ENCODE measurements at regions not wholly inside any gene's neighbourhood (a gene's known extent, or its start where the extent isn't known, plus 50 kb on each side); places are given as distances from the start of the nearest gene placed in this dataset.

- Histone ChIP-seq H3K27me3 (ENCODE audit: insufficient read depth, low read length, poor library complexity, severe bottlenecking) (no peaks in the 10 kb centered on the region), H3K9me2 (replicated peaks; ENCODE audit: low read depth, low read length) (no peaks in the 10 kb centered on the region), H3K79me2 (ENCODE audit: insufficient read depth, low read length) (no peaks in the 10 kb centered on the region), H3F3A (ENCODE audit: low read depth) (no peaks in the 10 kb centered on the region), H3K36me3 (ENCODE audit: insufficient read depth, low read length) (no peaks in the 10 kb centered on the region), H3K9me3 (ENCODE audit: insufficient read depth, low read depth, low read length) (no peaks in the 10 kb centered on the region), H2AFZ (ENCODE audit: low read length) (no peak overlapping the region), H3K4me2 (ENCODE audit: low read depth, low read length, poor library complexity, severe bottlenecking) (no peak overlapping the region), H3K4me1 (ENCODE audit: insufficient read depth, low read length, poor library complexity, severe bottlenecking) (no peaks in the 10 kb centered on the region), H3K9ac (ENCODE audit: low read depth, low read length, poor library complexity, severe bottlenecking) (no peak overlapping the region), H4K20me1 (ENCODE audit: insufficient read depth, low read length, poor library complexity, severe bottlenecking) (no peaks in the 10 kb centered on the region), H3K4me3 (ENCODE audit: low read length, poor library complexity, severe bottlenecking) (no peak overlapping the region)
- TF ChIP-seq CTCF (conservative IDR thresholded peaks at IDR 0.05; ENCODE audit: low read length) (no peak), EZH2phosphoT487 (IDR thresholded peaks at IDR 0.05; ENCODE audit: borderline replicate concordance) (no peak)
These were observed 61.9 kb upstream of the GJA5 start for GRCh38 chr1:147822292-147822691.

- Histone ChIP-seq H4K20me1 (ENCODE audit: insufficient read depth, low read length, poor library complexity, severe bottlenecking) (no peaks in the 10 kb centered on the region), H3K4me2 (ENCODE audit: low read depth, low read length, poor library complexity, severe bottlenecking) (no peak overlapping the region), H3K79me2 (ENCODE audit: insufficient read depth, low read length) (no peaks in the 10 kb centered on the region), H3K4me3 (ENCODE audit: low read length, poor library complexity, severe bottlenecking) (no peak overlapping the region), H2AFZ (ENCODE audit: low read length) (no peak overlapping the region), H3K36me3 (ENCODE audit: insufficient read depth, low read length) (no peaks in the 10 kb centered on the region), H3K9me3 (ENCODE audit: insufficient read depth, low read depth, low read length) (no peaks in the 10 kb centered on the region), H3K27me3 (ENCODE audit: insufficient read depth, low read length, poor library complexity, severe bottlenecking) (no peaks in the 10 kb centered on the region), H3K9ac (ENCODE audit: low read depth, low read length, poor library complexity, severe bottlenecking) (no peak overlapping the region), H3K9me2 (replicated peaks; ENCODE audit: low read depth, low read length) (no peaks in the 10 kb centered on the region), H3K4me1 (ENCODE audit: insufficient read depth, low read length, poor library complexity, severe bottlenecking) (no peaks in the 10 kb centered on the region), H3F3A (ENCODE audit: low read depth) (no peaks in the 10 kb centered on the region)
- TF ChIP-seq CTCF (conservative IDR thresholded peaks at IDR 0.05; ENCODE audit: low read length) (no peak), EZH2phosphoT487 (IDR thresholded peaks at IDR 0.05; ENCODE audit: borderline replicate concordance) (no peak)
These were observed 63.6 kb upstream of the GJA5 start for GRCh38 chr1:147824001-147824400.

- no peaks in the 10 kb centered on the region for H3K27me3 ChIP-seq (ENCODE audit: insufficient read depth, low read length, poor library complexity, severe bottlenecking)
- no peak for TF ChIP-seq CTCF (conservative IDR thresholded peaks at IDR 0.05; ENCODE audit: low read length)
- TF ChIP-seq EZH2phosphoT487 (IDR thresholded peaks at IDR 0.05; ENCODE audit: borderline replicate concordance) = no peak
- no peak overlapping the region for H2AFZ ChIP-seq (ENCODE audit: low read length)
- no peaks in the 10 kb centered on the region for H3F3A ChIP-seq (ENCODE audit: low read depth)
- H3K9me3 ChIP-seq (ENCODE audit: insufficient read depth, low read depth, low read length) = no peaks in the 10 kb centered on the region
- no peaks in the 10 kb centered on the region for H3K36me3 ChIP-seq (ENCODE audit: insufficient read depth, low read length)
- no peaks in the 10 kb centered on the region for H3K79me2 ChIP-seq (ENCODE audit: insufficient read depth, low read length)
- no peaks in the 10 kb centered on the region for H3K9me2 ChIP-seq (replicated peaks; ENCODE audit: low read depth, low read length)
- no peaks in the 10 kb centered on the region for H4K20me1 ChIP-seq (ENCODE audit: insufficient read depth, low read length, poor library complexity, severe bottlenecking)
- no peak overlapping the region for H3K4me3 ChIP-seq (ENCODE audit: low read length, poor library complexity, severe bottlenecking)
- no peak overlapping the region for H3K4me2 ChIP-seq (ENCODE audit: low read depth, low read length, poor library complexity, severe bottlenecking)
- no peak overlapping the region for H3K9ac ChIP-seq (ENCODE audit: low read depth, low read length, poor library complexity, severe bottlenecking)
- H3K4me1 ChIP-seq (ENCODE audit: insufficient read depth, low read length, poor library complexity, severe bottlenecking) = no peaks in the 10 kb centered on the region
These were observed 64.4 kb upstream of the GJA5 start for GRCh38 chr1:147824798-147825197.

All from Loucy (cell line).